Heart right ventricle (tissue), 16 donors: ENCODE measurements at regions not wholly inside any gene's neighbourhood (a gene's known extent, or its start where the extent isn't known, plus 50 kb on each side); places are given as distances from the start of the nearest gene placed in this dataset.

ENCODE experiments used
- ATAC-seq, 8 donors: fragments of 200-7000 bp; cut with Tn5 transposase; one replicate each; pipeline ENCODE4 v1.9.1; 2020; ENCODE audit warnings: mild to moderate bottlenecking in 8 of 8, moderate library complexity in 8 of 8, moderate number of reproducible peaks in 1 of 8
- DNase-seq, 2 donors: peaks; one replicate each; pipeline ENCODE4 v3.0.0-alpha.2; 2020
- H3K27ac ChIP-seq, 10 donors: fragments of 200-600 bp; sonication (generic) in 2 of 10; one replicate each; pipeline versions ENCODE4 v1.5.0 to v1.8.0; 2020 to 2022; ENCODE audit warnings: mild to moderate bottlenecking in 3 of 10
- H3K27me3 ChIP-seq, 7 donors: fragments of 200-600 bp; one replicate each; pipeline ENCODE4 v1.8.0; 2021 to 2022; ENCODE audit warnings: mild to moderate bottlenecking in 2 of 7
- H3K36me3 ChIP-seq, 9 donors: fragments of 200-600 bp; sonication (generic) in 1 of 9; one replicate each; pipeline versions ENCODE4 v1.5.0 to v1.8.0; 2020 to 2022; ENCODE audit warnings: mild to moderate bottlenecking in 2 of 9
- H3K4me1 ChIP-seq, 9 donors: fragments of 200-600 bp; sonication (generic) in 1 of 9; one replicate each; pipeline versions ENCODE4 v1.5.0 to v1.8.0; 2020 to 2022; ENCODE audit warnings: mild to moderate bottlenecking in 4 of 9
- H3K4me3 ChIP-seq, 10 donors: fragments of 200-600 bp; sonication (generic) in 2 of 10; one replicate each; pipeline versions ENCODE4 v1.5.0 to v1.8.0; 2020 to 2022; ENCODE audit warnings: mild to moderate bottlenecking in 7 of 10, moderate library complexity in 2 of 10
- H3K9me3 ChIP-seq, 11 donors: fragments of 200-600 bp in 10 of 11; sonication (generic) in 2 of 11; one replicate each; pipeline versions ENCODE4 v1.5.0 to v1.8.0; 2013 to 2022; ENCODE audit warnings: mild to moderate bottlenecking in 2 of 11, control low read depth in 1 of 11, moderate library complexity in 1 of 11
- CTCF ChIP-seq, 9 donors: fragments of 200-600 bp; sonication (generic) in 2 of 9; IDR thresholded peaks; one replicate each; pipeline versions ENCODE4 v1.5.0 to v1.8.0; 2021 to 2022; ENCODE audit warnings: antibody characterized with exemption in 9 of 9, mild to moderate bottlenecking in 5 of 9, moderate library complexity in 1 of 9
- WGBS, 2 donors: extraction: QIAGEN DNeasy Blood & Tissue Kit; methylation state at CpG; one replicate each; pipeline ENCODE4 v1.1.7; 2013; ENCODE audit warnings: inconsistent platforms in 1 of 2; 5-methylcytosine and 5-hydroxymethylcytosine counted together
- intact Hi-C, 10 donors: fragments of 100-400 bp; cut with DNase I; formaldehyde crosslinking; loops; one replicate each; pipeline versions ENCODE4 v1.11.1 to v1.14.2; 2022
- donor health status: Arrhythmogenic right ventricular cardiomyopathy.
- donor health status: ischemic (EF 13 %, LVEDD 7.1; RV severe dilation, severe dysfunction).
- donor health status: healthy with polysubstance abuse.
- donor health status: DM: no; HTN: yes; CAD: no.
- donor health status: DM: no; HTN: no; CAD: no.
- donor health status: ischemic (EF 25% LVEDD 6.9; RV normal size, moderate dysfunction).
- donor health status: ischemic (EF 25% LVEDD 5.7; RV mildly dilated, moderate dysfunction).
- donor health status: healthy.
- donor health status: DM: yes; HTN: yes; CAD: no.
- donor health status: Ischemic cardiomyopathy.
- donor health status: ischemic (EF 35%, LVEDD 5.7; RV mildly dilated, moderate dysfunction).
- donor health status: nonischemic (EF 11% LVEDD 7.7; RV severe dilation, severe dysfunction).
- donor health status: DM: yes; HTN: yes; CAD: no.
- donor health status: PGD.
- donor health status: ischemic (EF 29% LVEDD 5.4; RV normal size, mild dysfunction).
- donor health status: nonischemic (EF 23%, LVEDD 6.1; RV moderate dilation, normal function).

- Histone ChIP-seq H3K9me3 (peaks cover 0 to 9% (median 0%) of the 10 kb centered on the region in 11 donors), H3K27ac (no peak overlapping the region), H3K27me3 (peaks cover 0 to 12% (median 0%) of the 10 kb centered on the region in 7 donors), H3K36me3 (no peaks in the 10 kb centered on the region), H3K4me3 (no peak overlapping the region), H3K4me1 (no peaks in the 10 kb centered on the region)
- ATAC-seq (no peak), DNase-seq (no peak)
- intact Hi-C loops, result no loop called here
- 92% methylated on average over 7 of the region's 7 CpGs for WGBS, 2 donors
- no peak for TF ChIP-seq CTCF (IDR thresholded peaks at IDR 0.05)
Observed at GRCh38 chr5:3140117-3140516, 388.6 kb upstream of the IRX2 start.

DNA sequence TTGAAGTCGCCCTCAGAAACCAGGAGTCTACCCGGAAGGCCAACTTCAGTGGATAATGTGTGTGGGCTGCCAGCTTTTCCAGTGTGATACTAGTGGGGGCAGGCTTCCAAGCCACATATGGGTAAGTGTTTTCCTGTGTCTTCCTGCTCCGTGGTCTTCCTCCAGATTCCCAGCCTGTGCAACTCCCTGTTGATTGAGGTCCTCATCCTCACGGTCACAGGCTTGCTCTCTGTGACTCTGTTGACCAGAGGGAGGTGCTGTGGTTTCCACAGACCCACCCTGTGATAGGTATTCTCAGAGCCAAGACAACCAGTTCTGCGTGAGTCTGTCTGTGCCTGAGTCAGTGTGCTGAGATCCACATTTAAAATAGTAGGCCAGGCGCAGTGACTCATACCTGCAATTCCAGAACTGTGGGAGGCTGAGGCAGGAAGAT lies 388.0 kb upstream of the IRX2 start:
- intact Hi-C loops, result no loop called here
- no peak for ATAC-seq

DNA sequence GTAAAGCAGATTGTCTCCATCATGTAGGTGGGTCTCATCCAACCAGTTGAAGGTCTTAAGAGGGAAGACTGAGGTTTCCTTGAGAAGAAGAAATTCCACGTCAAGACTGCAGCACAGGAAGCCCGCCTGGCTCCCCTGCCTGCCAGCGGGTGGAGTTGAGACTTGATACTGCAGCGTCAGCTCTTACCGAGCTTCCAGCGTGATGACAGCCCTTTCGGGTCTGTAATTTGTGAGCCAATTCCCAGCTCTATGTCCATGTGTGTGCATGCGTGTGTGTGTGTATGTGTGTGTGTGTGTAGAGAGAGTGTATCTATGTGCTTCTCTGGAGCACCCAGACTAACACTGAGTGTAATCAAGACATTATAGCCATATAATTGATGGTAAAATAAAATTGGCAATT lies 379.7 kb upstream of the IRX2 start:
- WGBS, 2 donors, result 42 to 46% methylated on average over 8 of the region's 8 CpGs
- no peak for TF ChIP-seq CTCF (IDR thresholded peaks at IDR 0.05)
- intact Hi-C loops, result no loop called here
- H3K27me3 ChIP-seq, result peaks cover 0 to 10% (median 4%) of the 10 kb centered on the region in 7 donors
- no peaks in the 10 kb centered on the region for H3K36me3 ChIP-seq
- H3K9me3 ChIP-seq, result peaks cover 0 to 5% (median 0%) of the 10 kb centered on the region in 11 donors
- no peak overlapping the region for H3K27ac ChIP-seq
- H3K4me1 ChIP-seq, result no peaks in the 10 kb centered on the region
- no peak for DNase-seq
- no peak for ATAC-seq
- H3K4me3 ChIP-seq, result no peak overlapping the region

More for the DNA sequence above, 388.0 kb upstream of the IRX2 start:
- Histone ChIP-seq H3K4me1 (no peaks in the 10 kb centered on the region), H3K27ac (no peak overlapping the region), H3K27me3 (peaks cover 0 to 9% (median 0%) of the 10 kb centered on the region in 7 donors), H3K4me3 (no peak overlapping the region), H3K36me3 (no peaks in the 10 kb centered on the region), H3K9me3 (peaks cover 0 to 9% (median 0%) of the 10 kb centered on the region in 11 donors)
- TF ChIP-seq CTCF (IDR thresholded peaks at IDR 0.05), result no peak
- WGBS, 2 donors, result 64% methylated on average over 6 of the region's 6 CpGs
- no peak for DNase-seq

GRCh38 chr5:3129252-3129651 lies 377.8 kb upstream of the IRX2 start:
- intact Hi-C loops, result no loop called here
- Histone ChIP-seq H3K27ac (no peak overlapping the region), H3K36me3 (no peaks in the 10 kb centered on the region), H3K4me3 (no peak overlapping the region), H3K9me3 (peaks cover 0 to 5% (median 0%) of the 10 kb centered on the region in 11 donors), H3K27me3 (peaks cover 0 to 9% (median 3%) of the 10 kb centered on the region in 7 donors), H3K4me1 (no peaks in the 10 kb centered on the region)
- WGBS, 2 donors, result 91 to 97% methylated on average over 4 of the region's 4 CpGs
- no peak for TF ChIP-seq CTCF (IDR thresholded peaks at IDR 0.05)
- DNase-seq, result no peak
- no peak for ATAC-seq
